Astrocyte of the spinal cord (primary cell): ENCODE measurements at regions not wholly inside any gene's neighbourhood (a gene's known extent, or its start where the extent isn't known, plus 50 kb on each side); places are given as distances from the start of the nearest gene placed in this dataset.

Source experiments
- DNase-seq: peaks from one replicate; pipeline ENCODE4 v3.0.0; 2011; ENCODE audit warnings: low read depth, low spot score
- H3K4me3 ChIP-seq: 2 replicates; pipeline ENCODE4 v1.5.1; 2011; ENCODE audit warnings: low read depth, mild to moderate bottlenecking, low read length, moderate library complexity
- CTCF ChIP-seq: IDR thresholded peaks from 2 replicates; pipeline ENCODE4 v1.5.1; 2012; ENCODE audit warnings: low read depth, mild to moderate bottlenecking, low read length, inconsistent platforms
- in situ Hi-C: cut with HindIII; loops from 2 replicates; pipeline ENCODE4 v1.10.0; 2017; ENCODE audit warnings: low sequenced_read_pairs

GRCh38 chr5:93915142-93915553 is 173.7 kb upstream of the POU5F2 start:
- in situ Hi-C loops = no loop called here
- no peak overlapping the region for H3K4me3 ChIP-seq
- peak; percentile 73 for DNase-seq
- TF ChIP-seq CTCF = peak; percentile 35

- peak; percentile 6 for DNase-seq
- in situ Hi-C loops = no loop called here
These were observed 170.2 kb upstream of the POU5F2 start for GRCh38 chr5:93911609-93912008.

DNA sequence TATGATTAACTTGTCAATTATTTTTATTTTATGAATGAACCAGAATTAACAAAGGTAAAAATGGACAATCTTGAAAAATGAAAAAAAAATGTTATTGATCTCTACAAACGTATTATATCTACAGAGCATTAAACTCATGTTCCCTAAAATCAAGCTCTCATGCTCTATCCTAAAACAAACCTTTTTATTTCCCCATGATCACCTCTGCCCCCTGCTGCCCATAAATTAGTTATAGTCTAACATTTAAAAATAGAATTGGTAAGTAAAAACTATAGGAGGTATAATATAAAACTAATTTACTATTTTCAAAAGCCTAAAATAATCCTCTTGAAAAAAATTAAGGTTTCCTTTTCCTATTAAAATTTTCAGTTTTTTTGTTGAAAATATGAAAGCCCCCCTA is 168.0 kb upstream of the POU5F2 start:
- in situ Hi-C loops = no loop called here
- peak; percentile 11 for TF ChIP-seq CTCF
- peak; percentile 12 for DNase-seq

More at GRCh38 chr5:93911609-93912008, 170.2 kb upstream of the POU5F2 start:
- no peak overlapping the region for H3K4me3 ChIP-seq
- no peak for TF ChIP-seq CTCF

DNA sequence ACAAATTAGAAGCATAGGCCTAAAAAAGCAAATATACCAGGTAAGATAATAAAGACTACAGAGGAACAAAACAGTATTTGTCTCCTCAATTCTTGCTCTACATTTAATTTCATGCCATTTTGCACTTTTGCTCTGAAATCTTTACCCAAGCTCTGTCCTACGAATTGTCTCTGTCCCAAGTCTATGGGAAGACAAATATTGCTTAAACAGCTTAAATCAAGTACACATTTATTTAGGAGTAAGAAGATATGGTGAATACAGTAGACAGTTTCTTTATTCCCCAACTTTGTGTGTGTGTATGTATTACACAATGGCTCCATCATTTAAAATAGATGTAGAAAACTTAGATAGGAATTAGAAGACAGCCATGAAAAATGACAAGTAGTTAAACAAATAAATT is 163.5 kb upstream of the POU5F2 start:
- H3K4me3 ChIP-seq = no peak overlapping the region
- in situ Hi-C loops = no loop called here
- TF ChIP-seq CTCF = no peak
- no peak for DNase-seq

More for the DNA sequence above, 168.0 kb upstream of the POU5F2 start:
- H3K4me3 ChIP-seq = no peak overlapping the region

DNA sequence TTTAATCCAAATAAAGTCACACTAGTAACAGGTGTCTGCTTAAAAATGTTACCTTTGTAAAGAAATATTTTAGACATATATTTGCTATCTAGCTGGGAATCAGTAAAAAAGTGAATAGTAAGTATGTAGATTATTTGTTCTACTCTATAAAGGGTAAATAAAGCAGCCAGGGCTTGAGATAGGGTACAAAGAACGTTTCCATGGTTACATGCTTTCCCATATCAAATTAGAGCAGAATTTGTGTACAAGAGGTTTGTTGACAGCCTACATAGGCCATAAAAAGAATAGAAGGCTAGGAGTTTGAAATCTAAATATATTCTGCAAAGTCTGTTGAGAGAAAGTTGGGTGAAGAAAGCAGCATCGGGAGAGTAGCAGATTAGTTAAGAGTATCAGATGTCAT is 160.9 kb upstream of the POU5F2 start:
- DNase-seq = no peak
- H3K4me3 ChIP-seq = no peak overlapping the region
- no peak for TF ChIP-seq CTCF
- in situ Hi-C loops = no loop called here

DNA sequence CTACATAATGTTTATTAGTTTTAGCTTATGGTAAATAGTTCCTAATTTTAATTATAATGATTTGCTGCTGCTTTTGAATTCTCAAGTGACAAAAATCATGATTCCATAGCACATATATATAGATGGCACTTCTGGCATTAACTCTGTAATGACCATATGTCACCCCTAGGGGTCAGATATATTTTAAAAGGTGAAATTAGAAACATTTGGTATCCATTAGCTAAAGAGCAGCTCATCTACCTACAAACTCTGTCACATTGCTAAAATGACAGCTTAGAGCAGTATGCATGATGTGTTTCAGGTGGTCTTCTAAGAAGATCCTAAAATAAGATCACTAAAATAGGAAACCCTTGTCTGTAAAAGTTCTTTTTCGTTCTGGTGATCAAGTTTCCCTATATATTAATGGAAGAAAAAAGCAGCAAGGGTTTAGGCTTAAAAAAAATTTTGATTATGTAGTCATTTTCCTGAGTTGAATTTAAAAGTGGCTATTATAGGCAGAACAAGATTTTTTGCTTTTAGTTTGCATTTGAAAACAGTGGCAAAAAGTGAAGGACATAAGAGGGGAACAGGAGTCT is 157.7 kb upstream of the POU5F2 start:
- in situ Hi-C loops = no loop called here
- TF ChIP-seq CTCF = peak; percentile 30
- no peak overlapping the region for H3K4me3 ChIP-seq
- DNase-seq = no peak
